Sigmoid colon (tissue), 6 donors: ENCODE measurements at regions not wholly inside any gene's neighbourhood (a gene's known extent, or its start where the extent isn't known, plus 50 kb on each side); places are given as distances from the start of the nearest gene placed in this dataset.

Experiments used
- DNase-seq: peaks from one replicate; pipeline ENCODE4 v3.0.0-alpha.2; 2019
- H3K27ac ChIP-seq, 4 donors: fragments of 200-600 bp; sonication (generic); one replicate each; pipeline ENCODE4 v1.5.1; 2016 to 2019; ENCODE audit warnings: mild to moderate bottlenecking in 1 of 4
- H3K27me3 ChIP-seq, 3 donors: fragments of 200-600 bp; sonication (generic); one replicate each; pipeline ENCODE4 v1.5.1; 2019; ENCODE audit warnings: mild to moderate bottlenecking in 1 of 3
- H3K36me3 ChIP-seq, 4 donors: fragments of 200-600 bp; sonication (generic); one replicate each; pipeline ENCODE4 v1.5.1; 2016 to 2019
- H3K4me1 ChIP-seq, 4 donors: fragments of 200-600 bp; sonication (generic); one replicate each; pipeline ENCODE4 v1.5.1; 2017 to 2019
- H3K4me3 ChIP-seq, 4 donors: fragments of 200-600 bp; sonication (generic); one replicate each; pipeline ENCODE4 v1.5.1; 2017 to 2019; ENCODE audit warnings: mild to moderate bottlenecking in 2 of 4, moderate library complexity in 1 of 4
- H3K9me3 ChIP-seq, 4 donors: fragments of 200-600 bp in 3 of 4; sonication (generic) in 3 of 4; one replicate each; pipeline versions ENCODE4 v1.5.1 to v1.6.1; 2013 to 2019
- CTCF ChIP-seq, 4 experiments: fragments of 450-650 bp in 3 of 4; fragments of 200-600 bp in 1 of 4; IDR thresholded peaks; one replicate each; pipeline ENCODE4 v1.5.1; 2016 to 2019; ENCODE audit warnings: antibody characterized with exemption in 4 of 4, mild to moderate bottlenecking in 3 of 4, moderate library complexity in 2 of 4
- EP300 ChIP-seq, 4 donors: sonication (generic); formaldehyde crosslinking; IDR thresholded peaks; one replicate each; pipeline ENCODE4 v1.6.1; 2017; ENCODE audit warnings: antibody characterized with exemption in 4 of 4
- POLR2A ChIP-seq, 2 donors: fragments of 450-650 bp; IDR thresholded peaks; one replicate each; pipeline ENCODE4 v1.6.1; 2016; ENCODE audit warnings: antibody characterized with exemption in 2 of 2, mild to moderate bottlenecking in 2 of 2, moderate library complexity in 2 of 2
- POLR2AphosphoS5 ChIP-seq, 4 donors: sonication (generic); formaldehyde crosslinking; IDR thresholded peaks; one replicate each; pipeline ENCODE4 v1.6.1; 2017; ENCODE audit warnings: antibody characterized with exemption in 4 of 4
- WGBS, 2 donors: extraction: QIAGEN DNeasy Blood & Tissue Kit; methylation state at CpG; one replicate each; pipeline ENCODE4 v1.1.7; 2013; 5-methylcytosine and 5-hydroxymethylcytosine counted together
- intact Hi-C: fragments of 100-400 bp; cut with DNase I; formaldehyde crosslinking; loops from one replicate; pipeline ENCODE4 v1.15.1; 2023
- donor health status: healthy with polysubstance abuse.
- donor health status: healthy.

DNA sequence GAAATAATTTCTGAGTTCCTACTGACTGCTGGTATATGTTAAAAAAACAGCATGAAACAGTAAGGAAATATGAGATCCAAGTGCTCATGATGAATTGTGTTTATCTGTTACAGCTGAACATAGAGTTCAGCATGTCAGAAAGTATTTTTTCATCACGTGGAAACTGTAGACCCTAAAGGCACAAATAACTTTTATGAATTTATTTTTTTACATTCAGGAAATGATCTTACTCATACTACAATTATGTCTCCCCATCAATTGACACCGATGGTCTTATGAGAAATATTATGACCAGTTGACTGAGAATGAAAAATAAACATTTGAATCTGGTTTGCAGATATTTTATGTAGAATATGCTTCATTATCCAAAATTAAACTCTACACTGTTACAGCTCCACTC, 283.1 kb upstream of the SPANXN4 start:
- Histone ChIP-seq H3K36me3 (no peaks in the 10 kb centered on the region), H3K27me3 (no peaks in the 10 kb centered on the region), H3K4me1 (no peaks in the 10 kb centered on the region), H3K4me3 (no peak overlapping the region), H3K27ac (no peak overlapping the region), H3K9me3 (no peaks in the 10 kb centered on the region)
- WGBS, 2 donors, result 76 to 81% methylated on average over 2 of the region's 2 CpGs
- TF ChIP-seq EP300 (IDR thresholded peaks at IDR 0.05) (no peak), CTCF (IDR thresholded peaks at IDR 0.05) (no peak), POLR2A (IDR thresholded peaks at IDR 0.05) (no peak)
- no peak for DNase-seq
- intact Hi-C loops, result no loop called here

- H3K36me3 ChIP-seq, result no peaks in the 10 kb centered on the region
- TF ChIP-seq POLR2AphosphoS5 (IDR thresholded peaks at IDR 0.05) (no peak), EP300 (IDR thresholded peaks at IDR 0.05) (no peak), POLR2A (IDR thresholded peaks at IDR 0.05) (no peak), CTCF (IDR thresholded peaks at IDR 0.05) (no peak)
- no peaks in the 10 kb centered on the region for H3K4me1 ChIP-seq
- H3K9me3 ChIP-seq, result no peaks in the 10 kb centered on the region
- no peak for DNase-seq
- H3K27ac ChIP-seq, result no peak overlapping the region
- no peak overlapping the region for H3K4me3 ChIP-seq
- 54 to 71% methylated on average over 2 of the region's 2 CpGs for WGBS, 2 donors
- intact Hi-C loops, result no loop called here
- no peaks in the 10 kb centered on the region for H3K27me3 ChIP-seq
These were observed 292.4 kb upstream of the SPANXN4 start for GRCh38 chrX:142733327-142733726.

DNA sequence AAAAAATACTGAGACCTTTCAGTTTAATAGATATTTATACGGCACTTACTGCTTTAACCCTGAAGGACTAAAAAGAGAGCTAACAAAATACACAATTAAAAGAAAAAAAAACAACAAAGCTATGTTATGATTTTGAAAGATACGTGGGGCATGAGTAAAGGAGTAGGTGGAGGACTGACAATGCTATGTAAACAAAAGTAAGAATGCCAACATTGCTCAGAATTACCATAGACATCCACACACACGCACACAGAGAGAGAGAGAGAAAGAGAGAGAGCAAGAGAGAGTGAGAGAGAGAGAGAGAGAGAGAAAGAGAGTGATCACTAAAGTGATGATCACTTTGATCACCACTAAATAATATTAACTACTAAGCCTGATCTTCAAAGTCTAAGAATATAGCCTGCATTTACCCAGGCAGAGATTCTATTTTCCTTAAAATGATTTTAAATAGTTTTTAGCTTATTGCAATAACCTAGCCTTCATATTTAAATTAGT, 313.9 kb upstream of the SPANXN4 start:
- Histone ChIP-seq H3K4me3 (no peak overlapping the region), H3K36me3 (no peaks in the 10 kb centered on the region), H3K9me3 (no peaks in the 10 kb centered on the region), H3K4me1 (no peaks in the 10 kb centered on the region), H3K27me3 (no peaks in the 10 kb centered on the region), H3K27ac (no peak overlapping the region)
- no peak for DNase-seq
- WGBS, 2 donors, result 39 to 42% methylated on average over 3 of the region's 3 CpGs
- intact Hi-C loops, result no loop called here
- TF ChIP-seq EP300 (IDR thresholded peaks at IDR 0.05), result no peak
- TF ChIP-seq CTCF (IDR thresholded peaks at IDR 0.05), result no peak
- TF ChIP-seq POLR2AphosphoS5 (IDR thresholded peaks at IDR 0.05), result no peak
- no peak for TF ChIP-seq POLR2A (IDR thresholded peaks at IDR 0.05)

DNA sequence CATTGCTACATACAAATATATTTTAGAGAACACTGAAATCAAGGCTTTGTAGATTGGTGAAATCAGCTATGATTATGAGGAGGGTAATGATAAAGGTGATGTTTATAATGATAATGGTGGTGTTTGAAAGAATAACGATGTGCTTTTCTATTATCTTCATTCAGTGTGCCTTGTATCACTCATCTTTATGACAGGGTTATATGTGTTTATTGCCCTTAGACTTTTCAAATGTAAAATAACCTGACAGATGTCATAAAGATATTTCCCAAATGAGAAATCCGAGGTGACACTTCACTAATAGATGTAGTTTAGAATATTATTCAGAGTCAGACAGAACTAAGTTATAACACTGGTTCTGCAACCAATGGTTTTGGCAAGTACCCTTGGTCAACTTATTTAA, 323.0 kb upstream of the SPANXN4 start:
- no peaks in the 10 kb centered on the region for H3K36me3 ChIP-seq
- no peaks in the 10 kb centered on the region for H3K27me3 ChIP-seq
- H3K9me3 ChIP-seq, result no peaks in the 10 kb centered on the region
- intact Hi-C loops, result no loop called here
- no peak for TF ChIP-seq CTCF (IDR thresholded peaks at IDR 0.05)
- TF ChIP-seq EP300 (IDR thresholded peaks at IDR 0.05), result no peak
- no peak for TF ChIP-seq POLR2AphosphoS5 (IDR thresholded peaks at IDR 0.05)
- no peak for TF ChIP-seq POLR2A (IDR thresholded peaks at IDR 0.05)
- no peaks in the 10 kb centered on the region for H3K4me1 ChIP-seq
- no peak for DNase-seq
- H3K27ac ChIP-seq, result no peak overlapping the region
- no peak overlapping the region for H3K4me3 ChIP-seq
- WGBS, 2 donors, result 10 to 60% methylated on average over 2 of the region's 2 CpGs

DNA sequence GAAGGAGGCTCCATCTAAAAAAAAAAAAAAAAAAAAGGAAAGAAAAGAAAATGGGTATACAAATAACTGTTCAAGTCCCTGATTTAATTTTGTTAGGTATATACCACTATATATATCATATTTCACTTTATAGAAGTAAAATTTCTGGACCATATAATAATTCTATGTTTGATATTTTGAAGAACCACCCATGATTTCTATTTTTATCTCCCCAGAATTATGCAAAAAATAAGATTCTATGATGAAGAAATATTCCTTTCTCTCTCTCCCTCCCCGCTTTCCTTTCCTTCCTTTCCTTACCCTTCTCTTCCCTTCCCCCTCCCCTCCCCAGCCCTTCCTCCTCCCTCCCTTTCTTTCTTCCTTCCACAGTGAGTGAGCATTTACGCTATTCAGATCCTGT, 337.5 kb upstream of the SPANXN4 start:
- no peak overlapping the region for H3K27ac ChIP-seq
- no peaks in the 10 kb centered on the region for H3K36me3 ChIP-seq
- WGBS, 2 donors, result 89 to 93% methylated on average over 2 of the region's 2 CpGs
- DNase-seq, result no peak
- TF ChIP-seq CTCF (IDR thresholded peaks at IDR 0.05) (no peak), EP300 (IDR thresholded peaks at IDR 0.05) (no peak), POLR2A (IDR thresholded peaks at IDR 0.05) (no peak), POLR2AphosphoS5 (IDR thresholded peaks at IDR 0.05) (no peak)
- intact Hi-C loops, result no loop called here
- no peaks in the 10 kb centered on the region for H3K4me1 ChIP-seq
- no peaks in the 10 kb centered on the region for H3K27me3 ChIP-seq
- H3K9me3 ChIP-seq, result no peaks in the 10 kb centered on the region
- H3K4me3 ChIP-seq, result no peak overlapping the region
